ENCODE measurements at regions not wholly inside any gene's neighbourhood (a gene's known extent, or its start where the extent isn't known, plus 50 kb on each side); places are given as distances from the start of the nearest gene placed in this dataset.

GRCh38 chr6:164014346-164015087 is 600.0 kb downstream of the QKI start:
- TF ChIP-seq EZH2 (IDR thresholded peaks at IDR 0.05; ENCODE audit: insufficient read depth, poor library complexity, severe bottlenecking) (no peak), EZH2phosphoT487 (IDR thresholded peaks at IDR 0.05; ENCODE audit: insufficient read depth, low read depth) (no peak)
